ENCODE measurements at regions not wholly inside any gene's neighbourhood (a gene's known extent, or its start where the extent isn't known, plus 50 kb on each side); places are given as distances from the start of the nearest gene placed in this dataset.

- no peaks in the 10 kb centered on the region for H3K27me3 ChIP-seq (replicated peaks; ENCODE audit: control insufficient read depth, insufficient read depth, low read length)
- no peaks in the 10 kb centered on the region for H3K9me3 Mint-ChIP-seq (ENCODE audit: unreplicated experiment)
- BruUV-seq (replicated peaks): no TSS peak
- no peak overlapping the region for H3K27ac Mint-ChIP-seq (ENCODE audit: unreplicated experiment)
- H3K9me3 ChIP-seq: no peaks in the 10 kb centered on the region
- H3K36me3 ChIP-seq (ENCODE audit: control insufficient read depth, insufficient read depth, low read length): no peaks in the 10 kb centered on the region
- no peak overlapping the region for H3K4me3 Mint-ChIP-seq (ENCODE audit: unreplicated experiment)
- no peak for TF ChIP-seq CTCF (IDR thresholded peaks at IDR 0.05; ENCODE audit: insufficient read depth in 1 of 2, low read depth in 1 of 2, low read length in 1 of 2, severe bottlenecking in 1 of 2, unreplicated experiment in 1 of 2)
- no peak for DNase-seq
- H3K4me1 ChIP-seq: no peaks in the 10 kb centered on the region
- ChIA-PET POLR2A (no interaction called here), CTCF (interaction anchor here (0.6 kb wide), 1 partner anchor 199 kb away, joined by 5 read pairs; no protein-coding TSS in a partner anchor)
- H3K36me3 Mint-ChIP-seq (ENCODE audit: insufficient read depth, unreplicated experiment): no peaks in the 10 kb centered on the region
- H3K4me1 Mint-ChIP-seq (ENCODE audit: low read depth, unreplicated experiment): peaks cover 5% of the 10 kb centered on the region
- intact Hi-C loops (cut with micrococcal nuclease; ENCODE audit: unreplicated experiment): no loop called here
- no peaks in the 10 kb centered on the region for H3K27me3 Mint-ChIP-seq (ENCODE audit: insufficient read depth, unreplicated experiment)
- no peak overlapping the region for H3K4me3 ChIP-seq (ENCODE audit: low read depth, low read length)
Measured at GRCh38 chr4:3681191-3681590, 85.0 kb upstream of the ADRA2C start.

- H3K36me3 ChIP-seq (ENCODE audit: control insufficient read depth, insufficient read depth, low read length): no peaks in the 10 kb centered on the region
- Mint-ChIP-seq H3K9me3 (ENCODE audit: unreplicated experiment) (no peaks in the 10 kb centered on the region), H3K36me3 (ENCODE audit: insufficient read depth, unreplicated experiment) (no peaks in the 10 kb centered on the region), H3K4me1 (ENCODE audit: low read depth, unreplicated experiment) (peaks cover 6% of the 10 kb centered on the region), H3K27ac (ENCODE audit: unreplicated experiment) (no peak overlapping the region), H3K4me3 (ENCODE audit: unreplicated experiment) (no peak overlapping the region), H3K27me3 (ENCODE audit: insufficient read depth, unreplicated experiment) (no peaks in the 10 kb centered on the region)
- TF ChIP-seq CTCF (IDR thresholded peaks at IDR 0.05; ENCODE audit: insufficient read depth in 1 of 2, low read depth in 1 of 2, low read length in 1 of 2, severe bottlenecking in 1 of 2, unreplicated experiment in 1 of 2): no peak
- intact Hi-C loops (cut with micrococcal nuclease; ENCODE audit: unreplicated experiment): no loop called here
- H3K4me1 ChIP-seq: no peaks in the 10 kb centered on the region
- CTCF ChIA-PET: interaction anchor here (0.7 kb wide), 1 partner anchor 104 kb away, joined by 4 read pairs; no protein-coding TSS in a partner anchor
- no peaks in the 10 kb centered on the region for H3K9me3 ChIP-seq
- BruUV-seq (replicated peaks): no TSS peak
- POLR2A ChIA-PET: no interaction called here
- DNase-seq: no peak
- no peak overlapping the region for H3K4me3 ChIP-seq (ENCODE audit: low read depth, low read length)
- H3K27me3 ChIP-seq (replicated peaks; ENCODE audit: control insufficient read depth, insufficient read depth, low read length): no peaks in the 10 kb centered on the region
Measured at GRCh38 chr4:3680656-3681055, 85.5 kb upstream of the ADRA2C start.

GRCh38 chr4:3679851-3680311 lies 86.3 kb upstream of the ADRA2C start:
- H3K4me3 ChIP-seq (ENCODE audit: low read depth, low read length): no peak overlapping the region
- no peaks in the 10 kb centered on the region for H3K27me3 ChIP-seq (replicated peaks; ENCODE audit: control insufficient read depth, insufficient read depth, low read length)
- intact Hi-C loops (cut with micrococcal nuclease; ENCODE audit: unreplicated experiment): no loop called here
- H3K36me3 ChIP-seq (ENCODE audit: control insufficient read depth, insufficient read depth, low read length): no peaks in the 10 kb centered on the region
- no peak overlapping the region for H3K27ac Mint-ChIP-seq (ENCODE audit: unreplicated experiment)
- no peaks in the 10 kb centered on the region for H3K4me1 ChIP-seq
- peaks cover 6% of the 10 kb centered on the region for H3K4me1 Mint-ChIP-seq (ENCODE audit: low read depth, unreplicated experiment)
- no peaks in the 10 kb centered on the region for H3K27me3 Mint-ChIP-seq (ENCODE audit: insufficient read depth, unreplicated experiment)
- no peaks in the 10 kb centered on the region for H3K9me3 Mint-ChIP-seq (ENCODE audit: unreplicated experiment)
- POLR2A ChIA-PET: no interaction called here
- H3K9me3 ChIP-seq: no peaks in the 10 kb centered on the region
- no peaks in the 10 kb centered on the region for H3K36me3 Mint-ChIP-seq (ENCODE audit: insufficient read depth, unreplicated experiment)
- no peak for DNase-seq
- no peak overlapping the region for H3K4me3 Mint-ChIP-seq (ENCODE audit: unreplicated experiment)
- no TSS peak for BruUV-seq (replicated peaks)
- TF ChIP-seq CTCF (IDR thresholded peaks at IDR 0.05; ENCODE audit: insufficient read depth in 1 of 2, low read depth in 1 of 2, low read length in 1 of 2, severe bottlenecking in 1 of 2, unreplicated experiment in 1 of 2): no peak
- CTCF ChIA-PET: no interaction called here
